ENCODE measurements at regions not wholly inside any gene's neighbourhood (a gene's known extent, or its start where the extent isn't known, plus 50 kb on each side); places are given as distances from the start of the nearest gene placed in this dataset.
"Not testable (repeated sequence)": the region's sequence is repeated elsewhere in the genome, so short reads cannot be mapped to it uniquely, and the experiment has no call there.

DNA sequence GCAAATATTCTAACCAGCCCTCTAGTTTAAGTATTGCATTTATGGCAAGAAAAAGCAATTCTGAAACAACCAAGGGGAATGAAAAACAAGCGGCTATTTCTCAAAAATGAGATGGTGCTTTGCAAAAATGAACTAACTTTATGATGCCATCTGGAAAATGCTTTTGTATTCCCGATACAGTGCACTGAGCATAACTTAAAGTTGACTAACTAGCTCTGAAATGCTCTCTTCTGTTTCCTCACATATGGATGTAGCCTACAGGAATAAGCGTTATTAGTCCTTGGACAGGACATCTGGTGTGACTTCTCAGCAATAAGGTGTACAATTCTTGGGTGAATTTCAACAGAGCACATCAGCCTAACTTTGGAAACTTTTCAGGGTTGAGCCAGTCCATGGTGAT lies 228.2 kb upstream of the DDI1 start:
- no peak for FAIRE-seq

DNA sequence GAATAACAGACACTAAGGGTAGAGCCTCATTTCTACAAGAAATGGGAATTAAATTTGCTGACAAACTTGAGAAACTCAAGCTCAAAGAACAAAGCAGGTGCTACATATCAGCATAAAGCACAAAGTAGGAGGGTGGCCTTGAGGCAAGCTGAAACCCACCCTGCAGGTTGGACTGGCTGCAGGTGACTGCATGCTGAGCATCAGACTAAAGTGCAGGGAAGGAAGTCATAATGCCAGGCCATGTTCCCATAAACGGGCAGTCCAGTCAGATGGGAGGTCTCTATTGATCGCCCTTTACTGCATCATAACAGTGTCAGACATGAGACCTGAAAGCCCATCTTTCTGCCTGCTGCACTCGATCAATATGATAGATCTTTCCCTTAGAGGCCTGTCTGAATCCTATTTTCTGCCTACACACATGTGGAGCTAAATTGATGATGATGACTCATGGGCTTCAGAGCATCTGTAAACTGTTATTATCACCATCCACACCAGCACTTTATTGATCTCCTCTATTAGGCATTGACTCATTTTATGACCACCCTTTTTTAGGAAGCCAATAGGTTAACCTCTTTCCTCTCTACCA lies 224.5 kb upstream of the DDI1 start:
- no peak for FAIRE-seq

DNA sequence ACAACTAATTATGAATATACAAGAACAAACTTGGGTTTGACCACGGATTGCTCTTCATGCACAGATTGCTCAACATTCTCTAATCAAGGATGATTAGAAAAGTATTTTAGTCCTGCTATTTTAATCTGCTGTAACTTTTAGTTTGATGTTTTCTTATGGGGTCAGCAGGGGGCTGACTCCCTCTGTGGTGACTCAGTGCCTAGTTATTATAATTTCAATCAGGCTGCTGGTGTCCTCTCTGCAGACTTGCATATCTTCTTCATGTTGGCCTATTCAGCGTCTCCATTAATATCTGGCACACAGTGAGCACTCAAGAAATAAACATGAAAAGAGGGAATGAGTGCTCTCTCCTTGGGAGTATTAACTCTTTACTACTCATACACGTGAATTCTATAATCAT lies 223.8 kb upstream of the DDI1 start:
- no peak for FAIRE-seq

DNA sequence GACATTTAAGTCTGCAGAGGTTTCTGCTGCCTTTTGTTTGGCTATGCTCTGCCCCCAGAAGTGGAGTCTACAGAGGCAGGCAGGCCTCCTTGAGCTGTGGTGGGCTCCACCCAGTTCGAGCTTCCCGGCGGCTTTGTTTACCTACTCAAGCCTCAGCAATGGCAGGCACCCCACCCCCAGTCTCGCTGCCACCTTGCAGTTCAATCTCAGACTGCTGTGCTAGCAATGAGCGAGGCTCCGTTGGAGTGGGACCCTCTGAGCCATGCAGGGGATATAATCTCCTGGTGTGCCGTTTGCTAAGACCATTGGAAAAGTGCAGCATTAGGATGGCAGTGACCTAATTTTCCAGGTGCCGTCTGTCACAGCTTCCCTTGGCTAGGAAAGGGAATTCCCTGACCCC lies 216.1 kb upstream of the DDI1 start:
- FAIRE-seq, result not testable (repeated sequence)

DNA sequence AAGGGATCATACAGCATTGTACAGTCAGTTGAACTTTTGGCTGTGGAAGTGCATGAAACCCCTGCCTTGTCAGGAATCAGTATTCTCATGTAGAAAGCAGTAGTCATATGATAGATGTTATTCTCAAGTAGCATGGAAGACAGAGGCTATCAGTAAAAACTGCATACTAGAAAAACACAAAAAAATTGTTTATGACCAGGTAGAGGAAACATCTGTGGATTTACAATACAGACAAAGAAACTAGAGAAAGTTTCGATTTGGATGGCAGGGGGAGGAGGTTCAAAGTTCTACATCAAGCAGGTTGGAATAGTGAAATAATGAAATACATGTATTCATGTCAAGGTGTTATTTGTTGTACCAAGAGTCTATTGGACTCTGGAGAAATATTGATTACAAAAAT lies 212.3 kb upstream of the DDI1 start:
- FAIRE-seq, result no peak

DNA sequence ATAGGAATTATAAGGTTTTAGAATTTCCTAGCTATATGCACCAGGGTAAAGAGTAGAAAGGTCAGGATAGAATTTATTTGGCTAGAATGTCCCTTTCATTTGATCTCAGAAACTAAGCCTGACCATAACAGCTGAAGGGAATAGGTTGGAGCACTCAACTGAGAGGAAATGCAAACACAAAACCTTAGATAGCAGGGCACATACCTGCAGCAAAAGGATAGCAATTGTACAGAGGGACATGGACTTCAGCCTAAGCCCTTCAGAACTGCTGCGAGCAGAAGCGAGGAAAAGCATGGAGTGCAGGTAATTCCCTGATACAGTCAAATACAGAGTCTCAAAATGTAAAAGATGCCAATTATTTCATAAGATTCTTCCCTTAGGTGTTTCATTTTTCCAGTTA lies 211.0 kb upstream of the DDI1 start:
- no peak for FAIRE-seq

DNA sequence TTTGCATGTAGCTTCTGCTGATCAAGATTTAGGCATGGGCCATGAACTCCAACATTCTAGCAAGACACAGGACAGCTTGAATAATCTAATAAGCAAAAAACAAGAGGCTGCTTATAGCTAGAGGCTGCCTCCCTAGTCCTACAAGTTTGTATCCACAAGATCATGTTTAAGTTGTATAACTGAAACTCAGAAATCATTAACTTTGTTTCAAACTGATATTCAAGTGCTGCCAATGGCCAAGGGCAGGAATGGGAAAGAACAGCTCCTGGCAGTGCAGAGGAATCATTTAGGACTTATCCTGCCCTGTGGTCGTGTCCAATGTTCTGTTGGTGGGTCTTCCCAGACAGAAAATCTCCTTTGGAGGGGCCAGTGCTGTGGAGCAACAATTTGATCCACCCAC lies 209.6 kb upstream of the DDI1 start:
- FAIRE-seq, result no peak

DNA sequence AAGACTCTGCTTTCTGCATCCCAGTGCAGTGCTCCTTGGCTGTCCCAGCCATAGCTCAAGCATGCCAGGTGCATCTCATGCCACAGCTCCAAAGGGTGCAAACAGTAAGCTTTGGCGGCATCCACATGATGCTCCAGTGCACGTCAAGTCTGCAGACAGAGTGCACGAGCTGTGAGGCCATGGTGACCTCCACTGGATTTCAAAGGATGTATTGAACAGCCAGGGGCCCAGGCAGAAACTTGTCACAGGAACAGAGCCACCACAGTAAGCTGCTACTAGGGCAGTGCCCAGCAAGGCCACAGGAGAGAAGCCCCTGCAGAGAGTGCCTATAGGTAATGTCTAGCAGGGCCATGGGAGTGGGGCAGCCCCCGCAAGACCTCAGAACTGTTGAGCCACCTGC lies 206.8 kb upstream of the DDI1 start:
- no peak for FAIRE-seq

DNA sequence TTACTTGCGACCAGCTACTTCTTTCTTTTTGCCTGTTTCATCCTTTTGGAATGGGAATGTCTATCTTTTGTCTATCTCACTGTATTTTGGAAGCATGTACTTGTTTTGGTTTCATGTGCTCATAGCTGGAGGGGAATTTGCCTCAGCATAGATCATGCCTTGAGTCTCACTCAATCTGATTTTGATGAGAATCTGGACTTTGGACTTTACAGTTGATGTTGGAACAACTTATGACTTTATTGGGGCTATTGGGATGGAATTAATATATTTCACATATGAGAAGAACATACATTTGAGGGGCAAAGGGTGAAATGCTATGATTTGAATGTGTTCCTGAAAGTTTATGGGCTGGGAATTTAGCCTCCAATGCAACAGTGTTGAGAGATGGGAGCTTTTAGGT lies 206.2 kb upstream of the DDI1 start:
- FAIRE-seq, result no peak

DNA sequence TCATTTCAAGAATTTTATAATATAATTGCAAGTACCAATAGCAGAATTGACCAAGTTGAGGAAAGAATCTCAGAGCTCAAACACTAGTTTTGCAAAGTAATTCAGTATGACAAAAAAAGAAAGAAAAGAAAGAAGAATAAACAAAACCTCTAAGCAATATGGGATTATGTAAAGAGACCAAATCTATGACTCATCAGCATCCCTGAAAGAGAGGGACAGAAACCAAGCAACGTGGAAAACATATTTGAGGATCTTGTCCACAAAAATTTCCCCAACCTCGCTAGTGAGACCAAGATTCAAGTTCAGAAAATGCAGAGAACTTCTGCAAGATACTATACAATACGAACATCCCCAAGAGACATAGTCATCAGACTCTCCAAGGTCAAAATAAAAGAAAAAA lies 203.7 kb upstream of the DDI1 start:
- FAIRE-seq, result no peak

DNA sequence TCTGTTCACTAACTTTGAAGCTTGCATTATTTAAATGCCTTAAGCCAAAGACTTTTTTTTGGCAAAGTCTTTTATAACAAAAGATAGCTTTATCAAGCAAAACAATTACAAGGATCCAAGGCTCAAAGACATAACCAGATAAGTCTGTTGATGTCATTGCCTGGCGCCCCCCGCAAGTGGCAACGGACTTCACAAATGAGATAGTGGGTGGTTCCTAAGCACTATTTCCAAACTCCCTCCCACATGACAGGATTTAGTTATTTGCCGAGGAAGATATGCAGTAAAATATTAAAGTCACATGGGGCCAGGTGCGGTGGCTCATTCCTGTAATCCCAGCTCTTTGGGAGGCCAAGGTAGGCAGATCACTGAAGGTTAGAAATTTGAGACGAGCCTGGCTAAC lies 194.2 kb upstream of the DDI1 start:
- FAIRE-seq, result no peak

DNA sequence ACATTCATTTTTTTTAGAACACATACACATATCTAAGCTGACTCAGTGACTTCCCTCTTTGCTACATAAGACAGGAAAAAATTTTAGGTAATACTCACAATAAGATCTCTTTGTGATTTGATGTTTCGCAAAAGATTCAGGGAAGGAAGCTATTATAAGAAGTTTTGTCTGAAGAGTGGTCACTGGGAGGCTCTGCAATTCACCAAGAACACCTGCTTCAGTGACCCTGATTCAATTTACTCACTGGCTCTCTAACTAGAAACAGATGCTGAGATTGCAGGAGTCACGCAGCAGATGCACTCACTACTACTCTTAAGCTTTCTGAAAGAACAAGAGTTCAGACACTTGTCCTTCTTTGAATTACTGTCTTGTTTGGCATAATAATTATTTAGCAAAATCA lies 193.6 kb upstream of the DDI1 start:
- peak; percentile 85 for FAIRE-seq

DNA sequence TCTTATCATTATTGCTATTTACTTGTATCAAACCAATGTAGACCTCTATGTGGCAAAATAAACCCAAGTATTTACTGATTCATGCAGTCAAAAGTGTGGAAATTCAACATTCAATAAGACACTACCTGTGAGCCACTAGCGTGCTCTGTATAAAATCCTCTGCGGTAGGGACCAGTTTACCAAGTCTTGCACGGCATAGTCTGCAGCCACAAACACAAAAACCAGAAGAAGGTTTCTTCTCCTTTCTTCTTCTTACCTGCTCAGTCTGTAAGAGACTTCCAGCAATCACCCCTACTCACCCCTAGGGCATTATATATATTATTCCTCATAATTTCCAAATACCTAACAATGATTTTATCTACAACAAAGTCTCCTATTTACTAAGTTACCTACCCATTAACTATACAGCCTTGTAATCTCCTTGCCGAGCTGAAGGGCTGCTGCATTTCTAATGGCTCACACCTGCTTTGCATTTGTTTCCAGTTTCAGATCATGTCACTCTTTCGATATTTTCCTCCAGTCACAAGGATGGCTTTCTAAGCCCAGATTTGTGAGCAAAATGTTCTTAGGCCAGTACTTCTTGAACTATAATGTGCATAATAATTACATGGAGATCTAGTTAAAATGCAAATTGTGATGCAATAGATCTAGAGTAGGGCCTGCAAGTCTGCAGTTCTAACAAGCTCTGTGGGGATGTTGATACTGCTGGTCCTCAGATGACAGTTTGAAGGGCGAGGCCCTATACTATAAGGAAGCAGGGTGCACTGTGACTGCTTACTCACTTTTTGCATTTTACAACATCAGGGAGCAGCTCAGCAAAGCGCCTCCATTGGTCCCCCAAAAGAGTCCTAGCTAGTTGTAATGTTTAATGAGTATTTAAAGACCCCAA lies 191.9 kb upstream of the DDI1 start:
- FAIRE-seq, result no peak

DNA sequence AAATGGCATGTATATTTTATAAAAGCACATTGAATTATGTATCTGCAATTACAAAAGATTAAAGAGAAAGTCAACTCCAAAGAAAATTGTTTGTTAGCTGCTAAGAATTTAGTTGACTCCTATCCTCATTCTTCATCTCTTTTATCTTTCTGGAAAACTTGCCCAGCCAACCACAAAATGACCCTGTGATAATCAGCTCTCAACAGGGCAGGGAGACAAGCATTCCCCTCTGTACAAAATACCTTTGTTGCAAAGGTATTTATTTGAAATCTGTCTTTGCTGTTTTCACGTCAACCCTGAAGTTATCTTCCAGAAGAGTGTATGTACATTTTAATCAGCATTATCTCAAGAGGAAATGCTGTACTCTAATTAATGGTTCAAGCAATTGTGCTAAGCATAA lies 191.1 kb upstream of the DDI1 start:
- FAIRE-seq, result no peak

DNA sequence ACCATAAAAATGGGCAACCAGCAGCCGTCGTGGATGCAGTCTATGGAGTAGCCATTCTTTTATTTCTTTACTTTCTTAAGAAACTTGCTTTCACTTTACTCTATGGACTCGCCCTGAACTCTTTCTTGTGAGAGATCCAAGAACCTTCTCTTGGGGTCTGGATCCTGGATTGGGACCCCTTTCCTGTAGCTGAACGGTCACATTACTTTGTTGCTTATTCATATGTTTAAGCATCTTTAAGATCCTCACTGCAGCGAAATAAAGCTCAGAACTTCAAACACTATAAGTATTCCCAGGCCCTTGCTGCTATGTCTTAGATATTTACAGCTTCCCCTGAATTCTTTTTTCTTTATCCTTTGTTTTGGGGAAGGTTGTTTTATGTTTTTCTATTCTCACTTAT lies 187.8 kb upstream of the DDI1 start:
- FAIRE-seq, result no peak

DNA sequence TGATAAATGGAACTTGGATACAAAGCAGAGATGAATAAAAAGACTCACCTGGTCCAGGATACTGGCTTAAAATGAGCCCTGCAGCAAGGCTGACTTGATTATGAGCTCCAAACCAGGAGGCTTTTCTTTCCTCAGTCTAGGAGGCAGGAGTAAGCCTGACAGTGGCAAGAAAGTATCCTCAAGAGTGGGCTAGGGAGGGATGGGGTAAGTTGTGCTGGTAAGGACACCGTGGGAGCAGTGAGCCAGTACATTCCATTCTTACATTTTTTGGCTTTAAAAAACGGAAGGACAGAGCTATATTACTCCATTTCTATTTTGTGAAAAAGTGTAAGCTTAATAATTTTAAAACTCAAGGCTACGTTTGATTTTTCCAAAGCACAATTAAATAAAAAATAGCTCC lies 187.1 kb upstream of the DDI1 start:
- FAIRE-seq, result no peak

DNA sequence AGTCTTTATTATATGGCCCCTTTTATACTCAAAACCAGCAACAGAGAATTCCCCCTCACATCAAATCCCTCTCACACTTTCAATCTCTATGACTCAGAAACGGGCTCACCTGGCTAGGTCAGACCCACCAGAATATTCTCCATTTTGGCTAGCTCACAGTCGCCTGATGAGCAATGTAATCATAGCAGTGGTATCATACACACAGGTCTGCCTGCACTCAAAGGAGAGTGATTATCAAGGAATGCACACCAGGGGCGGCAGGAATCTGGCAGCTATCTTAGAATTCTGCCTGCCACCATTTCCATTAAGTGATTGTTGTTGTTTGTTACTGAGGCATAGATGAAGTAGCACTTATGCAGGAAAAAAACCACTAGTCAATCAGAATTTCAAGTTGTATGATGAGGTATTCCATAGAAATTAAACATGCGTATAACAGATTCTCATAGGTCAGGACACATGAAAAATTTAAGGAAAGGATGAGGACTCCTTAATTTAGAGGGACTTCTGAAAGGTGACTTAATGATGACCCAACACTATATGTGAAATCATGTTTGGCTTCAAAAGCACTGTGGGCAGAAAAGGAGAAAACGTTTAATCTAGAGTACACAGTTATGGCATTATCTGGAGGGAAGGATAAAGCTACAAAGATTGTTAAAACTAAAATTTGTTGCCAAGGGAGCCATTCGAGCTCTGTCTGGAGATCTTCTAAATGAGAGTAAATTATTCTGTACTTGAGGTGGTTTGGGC lies 185.8 kb upstream of the DDI1 start:
- no peak for FAIRE-seq

DNA sequence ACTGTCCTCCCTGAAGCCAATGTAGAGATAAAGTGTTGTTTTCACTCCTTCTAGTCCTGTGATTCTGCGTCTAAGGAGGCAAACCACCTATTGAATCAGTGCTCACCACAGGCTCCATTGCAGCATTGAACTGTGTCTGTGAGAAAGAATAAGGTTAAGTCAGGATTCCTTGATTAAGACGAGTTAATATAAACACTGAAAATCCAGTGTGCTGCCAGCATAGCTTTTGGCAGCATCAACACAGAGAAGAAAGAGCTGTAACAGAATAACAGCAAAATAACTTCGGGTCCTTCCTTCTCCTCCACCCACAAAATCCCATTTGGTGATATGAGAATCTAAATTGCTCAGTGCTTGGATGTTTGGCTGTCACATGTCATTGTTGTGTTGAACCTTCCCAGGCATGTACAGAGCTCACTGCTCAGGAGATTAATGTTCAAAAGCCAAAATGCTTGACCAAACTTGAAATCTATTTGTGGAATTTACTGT lies 185.2 kb upstream of the DDI1 start:
- FAIRE-seq, result no peak
